GM23338 (cell line): ENCODE measurements at regions not wholly inside any gene's neighbourhood (a gene's known extent, or its start where the extent isn't known, plus 50 kb on each side); places are given as distances from the start of the nearest gene placed in this dataset.

Experiments
- ATAC-seq: fragments of 200-7000 bp; cut with Tn5 transposase; 3 replicates; pipeline ENCODE4 v1.9.1; 2020
- DNase-seq: peaks from one replicate; pipeline ENCODE4 v3.0.0-alpha.2; 2015; ENCODE audit warnings: low spot score
- H2AFZ ChIP-seq: fragments of 200-600 bp; sonication (generic); 2 replicates; pipeline ENCODE4 v1.8.0; 2016; ENCODE audit warnings: antibody characterized with exemption, mild to moderate bottlenecking, moderate library complexity
- H3F3A ChIP-seq: fragments of 200-600 bp; sonication (generic); replicated peaks from 2 replicates; pipeline ENCODE4 v1.8.0; 2017; ENCODE audit warnings: antibody characterized with exemption, mixed run types, low read depth
- H3K27ac ChIP-seq: fragments of 200-600 bp; sonication (generic); 2 replicates; pipeline ENCODE4 v1.6.1; 2016; ENCODE audit warnings: low read depth
- H3K27me3 ChIP-seq: fragments of 200-600 bp; sonication (generic); 2 replicates; pipeline ENCODE4 v1.8.0; 2016; ENCODE audit warnings: mild to moderate bottlenecking, mixed run types, moderate library complexity; ENCODE audit not compliant: insufficient read depth
- H3K36me3 ChIP-seq: fragments of 200-600 bp; sonication (generic); 2 replicates; pipeline ENCODE4 v1.8.0; 2016; ENCODE audit warnings: mild to moderate bottlenecking; ENCODE audit not compliant: insufficient read depth
- H3K4me1 ChIP-seq: fragments of 200-600 bp; sonication (generic); 2 replicates; pipeline ENCODE4 v1.8.0; 2016; ENCODE audit warnings: mild to moderate bottlenecking, moderate library complexity; ENCODE audit not compliant: insufficient read depth
- H3K4me2 ChIP-seq: fragments of 200-600 bp; sonication (generic); 2 replicates; pipeline ENCODE4 v1.7.1; 2017; ENCODE audit warnings: mixed run types
- H3K4me3 ChIP-seq: fragments of 200-600 bp; sonication (generic); 2 replicates; pipeline ENCODE4 v1.6.1; 2016; ENCODE audit warnings: mixed run types
- H3K79me2 ChIP-seq: fragments of 200-600 bp; sonication (generic); replicated peaks from 2 replicates; pipeline ENCODE4 v1.8.0; 2017; ENCODE audit warnings: mild to moderate bottlenecking; ENCODE audit not compliant: insufficient read depth
- H3K9me2 ChIP-seq: fragments of 200-600 bp; sonication (generic); 2 replicates; pipeline ENCODE4 v1.8.0; 2017; ENCODE audit not compliant: insufficient read depth
- H4K20me1 ChIP-seq: fragments of 200-600 bp; sonication (generic); replicated peaks from 2 replicates; pipeline ENCODE4 v1.8.0; 2017; ENCODE audit warnings: mild to moderate bottlenecking; ENCODE audit not compliant: insufficient read depth
- H3K27ac Mint-ChIP-seq: 2 replicates; pipeline ENCODE4 v1.8.0; 2020; ENCODE audit warnings: inconsistent platforms, mild to moderate bottlenecking, moderate library complexity, mixed read lengths
- H3K27me3 Mint-ChIP-seq: 3 replicates; pipeline ENCODE4 v1.8.0; 2022; ENCODE audit warnings: low read depth, mild to moderate bottlenecking, moderate library complexity, mixed read lengths, inconsistent platforms; ENCODE audit not compliant: insufficient read depth, poor library complexity
- H3K36me3 Mint-ChIP-seq: 3 replicates; pipeline ENCODE4 v1.8.0; 2021; ENCODE audit warnings: low read depth, mild to moderate bottlenecking, inconsistent platforms, moderate library complexity, mixed read lengths
- H3K4me1 Mint-ChIP-seq: 3 replicates; pipeline ENCODE4 v1.8.0; 2020; ENCODE audit warnings: mild to moderate bottlenecking, inconsistent platforms, mixed read lengths
- H3K4me3 Mint-ChIP-seq: 3 replicates; pipeline ENCODE4 v1.8.0; 2021; ENCODE audit warnings: moderate library complexity, mild to moderate bottlenecking, inconsistent platforms, mixed read lengths
- H3K9me3 Mint-ChIP-seq: 3 replicates; pipeline ENCODE4 v1.8.0; 2020; ENCODE audit warnings: moderate library complexity, mild to moderate bottlenecking, inconsistent platforms, mixed read lengths
- ETS1 ChIP-seq: IDR thresholded peaks from 2 replicates; pipeline ENCODE4 v1.6.1; 2016; ENCODE audit warnings: antibody characterized with exemption
- EZH2 ChIP-seq: fragments of 200-600 bp; sonication (generic); IDR thresholded peaks from one replicate; pipeline ENCODE4 v1.8.0; 2017; ENCODE audit warnings: antibody characterized with exemption, mild to moderate bottlenecking, low read depth; ENCODE audit not compliant: unreplicated experiment
- JUNB ChIP-seq: IDR thresholded peaks from one replicate; pipeline ENCODE4 v1.6.1; 2016; ENCODE audit warnings: antibody characterized with exemption; ENCODE audit not compliant: unreplicated experiment
- NANOG ChIP-seq: IDR thresholded peaks from 2 replicates; pipeline ENCODE4 v1.6.1; 2016; ENCODE audit warnings: antibody characterized with exemption, borderline replicate concordance
- STAT1 ChIP-seq: IDR thresholded peaks from one replicate; pipeline ENCODE4 v1.6.1; 2016; ENCODE audit warnings: antibody characterized with exemption; ENCODE audit not compliant: unreplicated experiment
- ZNF331 ChIP-seq: fragments of 250-450 bp; sonication (Bioruptor Pico); IDR thresholded peaks from 2 replicates; pipeline ENCODE4 v1.5.0; 2020; ENCODE audit warnings: low read depth, mild to moderate bottlenecking, moderate library complexity
- ZNF462 ChIP-seq: fragments of 250-450 bp; sonication (Bioruptor Pico); IDR thresholded peaks from 2 replicates; pipeline ENCODE4 v1.5.0; 2020; ENCODE audit warnings: mild to moderate bottlenecking, moderate library complexity

- no peak for TF ChIP-seq ZNF462 (CRISPR knock-in tag)
Measured at GRCh38 chr13:99873832-99874430, 97.6 kb downstream of the ZIC5 start (continued).

- no peaks in the 10 kb centered on the region for H3K27me3 Mint-ChIP-seq
- Histone ChIP-seq H3K27me3 (no peaks in the 10 kb centered on the region), H4K20me1 (no peaks in the 10 kb centered on the region), H3K36me3 (no peaks in the 10 kb centered on the region), H3F3A (no peaks in the 10 kb centered on the region), H3K9me2 (no peaks in the 10 kb centered on the region), H3K79me2 (no peaks in the 10 kb centered on the region), H3K27ac (no peak overlapping the region), H2AFZ (no peak overlapping the region), H3K4me1 (peaks cover 37% of the 10 kb centered on the region), H3K4me3 (no peak overlapping the region), H3K4me2 (no peak overlapping the region)
- ATAC-seq (no peak), DNase-seq (no peak)
- H3K36me3 Mint-ChIP-seq, result no peaks in the 10 kb centered on the region
- no peak overlapping the region for H3K4me3 Mint-ChIP-seq
- no peaks in the 10 kb centered on the region for H3K9me3 Mint-ChIP-seq
- peaks cover 31% of the 10 kb centered on the region for H3K4me1 Mint-ChIP-seq
- H3K27ac Mint-ChIP-seq, result no peak overlapping the region
- TF ChIP-seq EZH2, result no peak
- no peak for TF ChIP-seq STAT1
- no peak for TF ChIP-seq ZNF331
- TF ChIP-seq NANOG, result no peak
- no peak for TF ChIP-seq ZNF462 (CRISPR knock-in tag)
- no peak for TF ChIP-seq JUNB
- TF ChIP-seq ETS1, result no peak
Measured at GRCh38 chr13:99873141-99873540, 98.4 kb downstream of the ZIC5 start.
